ENCODE measurements at regions not wholly inside any gene's neighbourhood (a gene's known extent, or its start where the extent isn't known, plus 50 kb on each side); places are given as distances from the start of the nearest gene placed in this dataset.

GRCh38 chr4:110998320-110998719, 375.4 kb upstream of the PITX2 start:
- TF ChIP-seq HDGF (IDR thresholded peaks at IDR 0.05; ENCODE audit: borderline replicate concordance) (no peak), LEF1 (IDR thresholded peaks at IDR 0.05; ENCODE audit: borderline replicate concordance) (no peak), PKNOX1 (IDR thresholded peaks at IDR 0.05) (no peak), TARDBP (IDR thresholded peaks at IDR 0.05) (no peak), ELF4 (IDR thresholded peaks at IDR 0.05) (no peak), SUZ12 (IDR thresholded peaks at IDR 0.05) (no peak), BHLHE40 (IDR thresholded peaks at IDR 0.05; ENCODE audit: borderline replicate concordance) (no peak), ARNT (IDR thresholded peaks at IDR 0.05) (no peak), SP1 (IDR thresholded peaks at IDR 0.05) (no peak), FOXM1 (IDR thresholded peaks at IDR 0.05; ENCODE audit: borderline replicate concordance) (no peak)

Measured in HEK293T (cell line).